LoVo (cell line): ENCODE measurements at regions not wholly inside any gene's neighbourhood (a gene's known extent, or its start where the extent isn't known, plus 50 kb on each side); places are given as distances from the start of the nearest gene placed in this dataset.
A peak's percentile ranks its signal among the peaks of the same experiment; 100 is the strongest.
"Not testable (repeated sequence)": the region's sequence is repeated elsewhere in the genome, so short reads cannot be mapped to it uniquely, and the experiment has no call there.

Source experiments
- DNase-seq: peaks from one replicate; pipeline ENCODE4 v3.0.0-alpha.2; 2016; ENCODE audit warnings: low spot score

DNA sequence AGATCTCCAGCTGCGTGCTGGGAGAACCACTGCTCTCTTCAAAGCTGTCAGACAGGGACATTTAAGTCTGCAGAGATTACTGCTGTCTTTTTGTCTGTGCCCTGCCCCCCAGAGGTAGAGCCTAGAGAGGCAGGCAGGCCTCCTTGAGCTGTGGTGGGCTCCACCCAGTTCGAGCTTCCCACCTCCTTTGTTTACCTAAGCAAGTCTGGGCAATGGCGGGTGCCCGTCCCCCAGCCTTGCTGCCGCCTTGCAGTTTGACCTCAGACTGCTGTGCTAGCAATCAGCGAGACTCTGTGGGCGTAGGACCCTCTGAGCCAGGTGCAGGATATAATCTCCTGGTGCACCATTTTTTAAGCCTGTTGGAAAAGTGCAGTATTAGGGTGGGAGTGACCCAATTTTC is 128.6 kb downstream of the ACTR3 start:
- not testable (repeated sequence) for DNase-seq

DNA sequence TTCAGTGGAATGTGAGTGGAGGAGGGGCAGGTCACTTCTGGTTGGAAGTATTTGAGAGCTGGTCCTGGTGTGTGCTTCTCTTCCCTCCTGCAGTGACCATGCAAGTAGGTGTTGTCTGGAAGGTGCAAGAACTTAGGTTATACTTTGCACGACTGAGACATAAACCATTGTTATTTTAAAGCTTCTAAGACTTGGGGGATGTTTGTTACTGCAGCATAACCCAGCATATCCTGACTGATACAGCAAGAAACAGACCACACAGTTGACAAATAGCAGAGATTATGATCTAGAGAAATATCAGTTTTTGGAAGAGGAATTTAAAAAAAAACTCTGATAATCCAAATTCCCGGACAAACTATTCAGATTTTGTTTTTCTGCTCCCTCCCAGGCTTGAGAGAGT is 130.8 kb downstream of the ACTR3 start:
- no peak for DNase-seq

DNA sequence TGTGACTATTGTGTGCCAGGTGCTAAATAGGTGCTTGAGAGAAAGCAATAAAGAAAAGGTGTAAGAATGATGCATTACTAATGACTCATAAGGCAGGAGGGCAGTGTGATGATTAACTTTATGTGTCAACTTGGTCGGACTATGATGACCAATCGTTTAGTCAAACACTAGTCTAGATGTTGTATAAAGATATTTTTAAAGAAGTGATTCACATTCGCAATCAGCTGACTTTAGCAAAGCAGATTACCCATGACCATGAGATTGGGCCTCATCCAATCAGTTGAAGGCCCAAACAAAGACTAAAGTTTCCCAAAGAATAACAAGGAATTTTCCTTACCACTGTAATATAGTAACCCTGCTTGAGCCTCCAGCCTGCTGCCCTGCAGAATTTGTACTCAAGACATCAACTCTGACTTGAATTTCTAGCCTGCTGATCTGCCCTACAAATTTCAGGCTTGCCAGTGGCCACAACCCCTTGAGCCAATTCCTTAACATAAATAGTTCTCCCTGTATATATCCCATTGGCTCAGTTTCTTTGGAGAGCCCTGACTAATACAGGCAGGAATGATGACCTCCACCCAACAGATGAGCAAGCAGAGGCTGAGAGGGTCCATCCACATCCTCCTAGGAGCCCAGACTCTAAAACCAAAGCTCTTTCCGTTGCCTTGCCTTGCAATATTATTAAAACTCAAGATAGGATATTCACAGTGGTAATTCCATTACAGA is 132.6 kb downstream of the ACTR3 start:
- peak; percentile 57 for DNase-seq

DNA sequence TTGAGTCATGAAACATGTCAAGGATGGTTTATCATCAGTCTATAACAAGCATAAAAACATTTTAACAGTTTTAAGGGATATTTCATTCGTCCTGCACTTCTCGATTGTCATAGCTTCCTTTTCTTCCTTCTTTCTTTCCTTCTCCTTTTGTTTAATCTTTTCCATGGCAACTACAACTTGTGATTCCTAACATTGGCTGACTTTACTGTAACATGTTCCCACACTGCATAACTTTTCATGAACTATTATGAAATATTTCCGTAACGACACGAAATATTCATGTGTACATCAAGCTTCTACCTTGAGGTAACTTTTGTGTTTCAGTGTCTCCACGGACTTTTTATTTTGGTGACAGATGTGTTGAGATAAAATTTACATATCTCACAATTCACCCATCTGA is 134.4 kb downstream of the ACTR3 start:
- no peak for DNase-seq

DNA sequence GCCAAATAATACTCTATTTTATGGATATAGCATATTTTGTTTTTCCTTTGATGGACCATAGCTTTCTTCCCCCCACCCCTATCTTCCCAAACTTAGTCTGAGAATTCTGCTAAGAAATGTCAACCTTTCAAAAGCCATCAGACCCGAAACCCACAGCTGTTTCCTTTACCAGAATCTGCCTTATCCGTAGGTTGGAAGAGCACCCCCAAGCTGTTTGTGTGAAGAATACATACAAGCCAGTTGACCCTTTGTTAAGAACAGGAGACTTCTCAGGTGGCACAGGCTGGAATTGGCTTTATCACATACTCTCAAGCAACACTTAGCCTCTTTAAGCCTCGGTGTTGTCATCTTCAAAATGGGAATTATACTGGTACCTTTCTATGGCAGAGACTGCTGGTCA is 135.1 kb downstream of the ACTR3 start:
- no peak for DNase-seq

DNA sequence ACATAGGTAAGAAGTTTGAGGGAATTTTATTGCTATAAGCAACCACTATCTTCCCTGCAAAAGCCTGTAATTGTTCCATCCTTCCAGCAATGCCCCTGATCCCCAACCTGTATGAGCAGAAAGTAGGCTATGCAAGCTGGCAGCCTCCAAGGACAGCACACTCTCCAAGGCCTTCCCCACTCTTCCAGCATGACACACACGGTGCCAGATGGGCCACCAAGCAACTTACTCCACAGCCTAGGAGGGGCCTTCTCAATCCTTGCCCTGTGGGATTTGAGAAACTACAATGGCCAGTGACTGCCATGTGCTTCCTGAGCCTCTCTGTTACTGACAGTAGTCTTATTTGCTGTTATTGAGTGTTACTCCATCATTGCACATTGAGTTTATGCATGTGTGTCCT is 137.5 kb downstream of the ACTR3 start:
- DNase-seq, result no peak

DNA sequence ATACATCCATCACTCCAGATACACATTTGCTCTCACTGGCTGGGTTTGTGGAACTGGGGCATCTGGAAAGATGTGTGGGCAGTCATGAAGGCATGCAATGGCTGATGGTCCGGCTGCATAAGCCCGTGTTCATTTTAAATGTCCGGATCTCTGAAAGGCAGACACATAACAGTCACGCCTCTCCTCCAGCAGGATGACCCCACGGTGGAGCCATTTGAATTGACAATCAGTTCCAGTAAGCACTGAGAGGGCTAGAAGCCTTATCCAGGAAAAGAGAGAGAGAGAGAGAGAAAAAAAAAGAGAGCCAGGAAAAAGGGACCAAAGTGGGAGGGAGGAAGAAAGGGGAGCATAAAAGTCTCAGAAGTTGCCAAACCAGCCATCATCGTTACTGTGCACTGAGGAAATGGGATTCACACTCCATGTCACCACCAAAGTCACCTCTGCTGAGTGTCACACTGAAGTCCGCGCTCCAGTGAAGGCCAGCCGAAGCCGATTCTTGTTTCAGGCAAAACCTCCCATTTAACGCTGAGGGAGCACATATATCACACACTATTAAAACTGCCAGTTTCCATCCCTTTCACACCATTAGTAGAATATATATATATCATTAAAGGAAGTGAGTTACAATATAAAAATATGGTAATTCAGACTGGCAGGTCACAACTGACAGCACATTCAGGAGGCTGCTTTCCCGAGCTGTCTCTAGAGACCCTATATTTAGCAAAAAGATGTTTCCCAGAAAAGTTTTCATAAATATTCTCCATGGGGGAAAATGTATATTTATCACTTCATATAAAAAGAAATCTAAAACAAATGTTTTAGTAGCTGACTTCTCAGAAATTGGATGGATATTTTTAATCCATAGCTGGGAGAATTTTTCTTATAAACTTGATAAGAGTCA is 142.0 kb downstream of the ACTR3 start:
- no peak for DNase-seq

DNA sequence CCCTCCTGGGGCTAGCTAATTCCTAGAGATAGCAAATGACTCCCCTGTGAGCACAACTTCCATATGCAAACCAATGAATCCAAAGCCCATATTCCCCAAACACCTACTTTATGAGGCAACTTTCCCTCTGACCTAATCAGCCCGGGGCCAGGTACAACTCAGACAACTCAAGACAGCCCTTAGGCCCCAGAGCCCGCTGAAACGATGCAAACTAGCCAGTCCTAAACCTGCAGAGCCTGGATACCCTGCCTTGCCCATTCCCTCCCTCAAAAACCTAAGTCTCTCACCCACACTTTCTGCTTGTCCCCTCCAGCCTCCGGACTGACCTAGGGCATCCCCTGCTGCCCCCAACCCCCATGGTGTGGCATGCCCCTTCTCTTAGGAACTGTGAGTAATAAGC is 142.8 kb downstream of the ACTR3 start:
- no peak for DNase-seq

DNA sequence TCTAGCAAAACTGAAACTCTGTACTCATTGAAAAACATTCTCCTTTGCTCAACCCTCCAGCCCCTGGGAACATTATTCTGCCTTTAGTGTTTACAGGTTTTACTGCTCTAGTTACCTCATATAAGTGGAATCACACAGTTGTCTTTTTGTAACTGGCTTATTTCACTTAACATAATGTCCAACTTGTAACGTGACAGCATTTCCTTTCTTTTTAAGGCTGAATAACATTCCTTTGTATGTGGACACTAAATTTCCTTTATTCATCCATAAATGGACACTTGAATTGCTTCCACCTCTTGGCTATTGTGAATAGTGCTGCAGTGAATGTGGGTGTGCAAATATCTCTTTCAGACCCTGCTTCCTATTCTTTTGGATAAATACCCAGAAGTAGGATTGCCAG is 144.9 kb downstream of the ACTR3 start:
- DNase-seq, result no peak

DNA sequence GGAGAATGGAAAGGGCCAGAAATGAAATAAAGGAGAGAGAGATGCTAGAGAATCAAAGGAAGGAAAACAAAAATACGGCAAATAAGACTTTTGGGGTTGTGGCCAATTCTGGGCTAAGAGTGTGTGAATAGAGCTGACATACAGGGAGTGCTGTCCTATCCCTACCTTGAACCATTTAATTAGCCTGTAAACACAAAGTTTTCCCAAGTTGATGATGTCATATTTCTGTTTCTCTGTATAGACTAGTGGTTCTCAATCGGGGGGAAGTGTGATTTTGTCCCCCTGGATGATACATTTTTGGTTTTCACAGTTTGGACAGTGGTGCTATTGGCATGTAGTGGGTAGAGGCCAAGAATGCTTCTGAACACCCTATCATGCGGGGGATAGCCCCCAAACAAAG is 148.8 kb downstream of the ACTR3 start:
- DNase-seq, result no peak

DNA sequence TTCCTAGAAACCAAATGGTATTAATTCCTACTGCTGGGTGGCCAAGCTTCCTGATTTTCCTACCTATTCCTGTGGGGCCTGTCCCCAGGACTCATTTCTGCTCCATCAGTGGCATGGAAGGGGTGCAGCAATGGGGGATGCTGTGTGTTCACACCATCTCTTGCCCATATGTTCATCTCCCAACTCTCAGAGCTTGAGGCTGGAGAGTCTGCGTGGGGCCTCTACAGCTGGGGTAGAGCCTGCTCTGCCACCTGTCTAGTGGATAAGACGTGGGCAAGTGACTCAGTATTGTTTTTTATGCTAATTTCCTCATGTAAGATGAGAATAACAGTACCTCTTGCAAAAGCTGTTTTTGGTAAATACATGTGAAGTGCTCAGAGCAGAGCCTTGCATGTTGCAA is 149.8 kb downstream of the ACTR3 start:
- no peak for DNase-seq

DNA sequence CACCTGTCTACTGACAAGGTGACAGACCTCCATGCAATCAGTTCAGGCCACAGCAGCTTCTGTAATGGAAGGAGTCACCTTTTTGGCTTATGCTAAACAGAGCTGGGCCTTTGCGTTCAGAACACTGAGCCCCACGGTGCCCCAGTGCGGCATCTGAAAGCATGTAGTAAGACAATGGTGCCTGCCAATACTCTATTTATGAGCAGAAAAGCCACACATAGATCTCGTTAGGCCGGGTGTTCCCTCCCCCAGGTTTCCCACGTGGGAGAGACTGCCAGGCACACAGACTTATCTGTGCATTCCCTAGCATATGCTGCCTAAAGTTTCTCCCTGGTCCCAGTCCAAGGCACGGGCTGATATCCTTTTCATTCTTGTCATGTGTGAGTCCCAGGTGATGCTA is 150.9 kb downstream of the ACTR3 start:
- no peak for DNase-seq

DNA sequence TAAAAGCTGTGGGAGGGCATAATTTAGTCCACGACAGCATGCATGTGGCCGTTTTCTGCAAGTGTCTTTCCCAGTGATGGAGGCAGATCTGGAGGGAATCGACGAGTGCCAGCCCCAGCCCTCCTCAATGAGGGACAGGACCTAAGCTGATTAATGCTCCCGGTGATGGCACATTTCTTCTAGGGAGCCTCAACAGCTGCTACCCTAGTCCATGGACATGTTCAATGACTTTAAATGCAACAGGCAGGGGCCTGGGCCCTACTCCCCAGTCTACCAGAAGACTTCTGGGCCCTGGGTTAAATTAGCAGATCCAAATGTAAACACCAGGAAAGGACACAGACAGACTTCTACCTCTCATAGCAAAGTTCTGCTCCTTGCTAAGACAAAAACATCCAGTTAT is 155.1 kb downstream of the ACTR3 start:
- DNase-seq, result no peak

DNA sequence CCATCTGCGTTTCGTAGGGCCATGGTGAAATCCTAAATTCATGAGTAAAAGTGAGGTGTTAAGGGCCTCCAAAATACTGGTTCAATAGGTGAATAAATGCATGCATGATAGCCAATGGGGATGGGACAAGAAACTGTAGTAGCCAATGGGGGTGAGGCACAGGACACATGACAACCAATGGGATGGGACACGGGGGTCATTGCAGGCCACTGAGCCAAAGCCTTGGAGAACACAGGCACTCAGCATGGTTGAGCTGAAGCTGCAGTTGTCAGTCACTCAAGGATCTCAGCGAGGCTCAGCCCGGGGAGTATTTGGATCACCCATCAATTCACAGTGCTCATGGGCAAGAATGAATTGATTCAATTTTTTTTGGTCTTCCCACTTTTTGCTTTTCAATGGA is 156.5 kb downstream of the ACTR3 start:
- no peak for DNase-seq

DNA sequence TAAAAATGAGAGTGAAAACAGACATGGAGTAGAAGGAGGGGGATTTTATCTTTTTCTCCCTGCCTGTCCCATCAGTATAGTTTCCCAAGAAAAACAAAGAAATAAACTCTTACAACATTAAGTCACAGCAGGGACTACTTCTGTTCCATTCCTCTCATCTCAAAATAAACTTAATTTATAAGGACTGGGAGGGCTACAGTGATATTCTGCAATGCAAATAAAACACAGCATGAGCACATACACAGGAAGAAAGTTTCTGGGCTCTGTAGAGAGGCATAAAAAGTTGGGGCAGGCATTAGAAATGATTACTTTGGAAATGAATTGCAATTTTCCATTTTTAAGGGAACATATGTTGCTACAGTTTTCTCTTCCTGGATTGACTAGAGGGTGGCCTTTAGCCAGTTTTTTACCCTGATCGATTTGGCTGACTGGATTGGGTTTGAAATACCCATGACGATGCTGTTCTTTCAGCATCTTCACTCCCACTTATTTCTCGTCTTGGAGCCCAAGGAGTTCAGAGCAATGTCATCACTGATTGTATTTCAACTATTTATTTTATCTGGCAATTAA is 157.1 kb downstream of the ACTR3 start:
- DNase-seq, result no peak

DNA sequence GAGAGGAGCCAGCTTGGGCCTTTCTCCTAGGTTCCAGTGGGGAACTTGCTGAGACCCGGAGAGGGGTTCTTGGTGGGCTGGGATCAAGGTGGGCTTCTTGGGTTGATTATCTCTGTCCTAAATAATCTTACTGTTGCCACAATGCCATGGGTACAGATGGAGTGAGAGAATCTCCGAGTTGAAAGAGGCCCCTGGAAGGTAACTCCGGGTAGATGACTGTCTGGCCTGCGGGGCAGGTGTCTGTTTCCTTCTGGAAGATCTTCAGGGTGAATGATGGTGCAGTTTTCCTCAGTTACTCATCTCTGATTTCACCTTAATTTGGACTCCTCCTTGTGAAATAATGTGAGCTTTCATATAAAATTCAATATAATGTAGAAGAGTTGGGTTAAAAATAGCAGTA is 159.4 kb downstream of the ACTR3 start:
- no peak for DNase-seq

DNA sequence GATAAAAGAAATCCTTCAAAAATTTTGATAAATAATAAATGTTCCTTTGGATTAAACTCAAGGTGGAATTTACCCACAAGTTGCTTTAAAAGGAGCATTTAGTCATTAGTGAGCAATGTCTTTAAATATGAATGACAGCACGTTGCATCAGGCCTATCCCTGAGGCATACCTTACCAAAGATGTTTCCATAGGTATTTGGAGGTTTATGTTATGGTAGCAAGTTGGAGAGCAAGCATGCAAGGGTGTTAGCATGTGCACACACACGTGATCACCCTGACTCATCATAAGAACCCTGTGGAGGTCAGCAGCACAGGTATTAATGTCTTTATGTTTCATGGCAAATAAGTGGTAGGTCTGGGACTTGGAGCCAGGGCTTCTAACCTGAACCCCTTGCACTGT is 159.9 kb downstream of the ACTR3 start:
- DNase-seq, result no peak

DNA sequence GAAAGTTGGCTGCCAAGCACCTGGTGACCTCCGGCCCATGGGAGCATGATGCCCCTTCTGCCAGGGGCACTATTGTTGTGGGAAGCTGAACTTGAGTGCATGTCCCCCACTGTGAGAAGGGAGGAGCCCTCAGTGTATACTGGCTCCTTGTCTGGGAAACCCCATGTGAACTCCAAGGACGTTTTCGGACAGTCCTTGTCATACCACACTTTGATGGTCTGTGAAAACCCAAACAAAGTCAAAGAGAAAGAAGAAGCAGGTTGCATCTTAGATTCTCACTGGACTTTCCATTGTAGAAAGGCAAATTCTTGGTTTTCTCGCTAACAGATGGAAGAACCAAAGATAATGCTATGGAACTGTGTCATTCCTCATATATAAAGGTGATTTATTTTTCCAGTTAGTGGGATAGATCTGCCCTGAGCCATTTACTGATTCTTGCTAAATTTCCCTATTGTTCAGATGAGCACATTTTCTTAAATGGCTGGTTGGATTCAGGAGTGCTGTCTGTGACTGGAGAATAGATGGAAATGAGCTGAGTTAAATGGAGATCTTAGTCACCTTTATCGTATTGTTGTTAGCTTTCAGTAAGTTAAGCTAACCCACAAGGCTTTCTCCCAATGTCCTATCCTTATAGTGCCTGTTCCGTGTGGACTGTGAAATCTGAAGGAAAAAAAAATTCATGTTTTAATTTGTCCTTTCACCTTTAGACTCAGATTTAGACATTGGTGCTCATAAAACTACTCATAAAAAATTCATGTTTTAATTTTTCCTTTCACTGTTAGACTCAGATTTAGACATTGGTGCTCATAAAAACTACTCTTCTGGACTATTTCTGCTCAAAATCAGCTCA is 166.6 kb downstream of the ACTR3 start:
- DNase-seq, result no peak

DNA sequence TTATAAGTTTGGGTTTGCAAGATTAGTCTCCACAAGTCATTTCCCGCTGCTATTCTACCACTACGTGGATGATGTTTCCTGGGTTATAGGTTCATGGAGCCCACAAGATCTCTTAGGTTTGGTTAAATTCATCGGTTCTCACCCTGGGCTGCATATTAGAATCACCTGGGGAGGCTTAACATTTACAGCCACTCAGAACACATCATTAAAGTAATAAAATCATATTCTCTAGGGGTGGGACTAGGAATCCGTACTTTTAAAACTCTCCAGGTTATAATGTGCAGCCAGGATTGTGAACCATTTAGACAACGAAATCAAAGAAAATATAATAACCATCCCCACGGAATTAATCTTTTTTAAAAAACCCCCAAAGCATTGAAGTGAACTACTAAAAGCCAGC is 167.7 kb downstream of the ACTR3 start:
- DNase-seq, result no peak

DNA sequence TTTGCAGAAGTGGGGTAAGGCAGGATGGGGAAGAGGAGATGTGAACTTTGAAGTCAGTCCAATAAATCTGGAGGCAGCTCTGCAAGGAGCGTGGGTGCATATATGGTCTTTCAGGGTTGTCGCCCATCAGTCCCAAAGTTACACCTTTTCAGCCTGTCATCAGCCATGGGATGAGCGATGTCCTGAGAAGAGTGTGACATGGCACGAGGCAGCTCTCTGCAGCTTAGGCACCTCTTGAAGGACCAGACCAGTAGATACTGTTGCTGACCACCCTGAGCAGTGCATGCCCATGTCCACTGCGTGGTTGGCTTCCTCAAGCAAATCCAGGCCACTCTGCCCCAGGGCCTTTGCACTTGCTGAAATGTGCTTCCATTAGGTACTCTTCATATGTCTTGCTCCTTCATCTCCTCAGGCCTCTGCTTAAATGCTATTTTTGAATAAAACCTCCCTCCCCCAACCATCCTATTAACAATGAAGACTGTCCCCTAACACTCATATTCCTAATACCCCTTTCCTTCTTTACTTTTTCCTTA is 171.7 kb downstream of the ACTR3 start:
- no peak for DNase-seq

DNA sequence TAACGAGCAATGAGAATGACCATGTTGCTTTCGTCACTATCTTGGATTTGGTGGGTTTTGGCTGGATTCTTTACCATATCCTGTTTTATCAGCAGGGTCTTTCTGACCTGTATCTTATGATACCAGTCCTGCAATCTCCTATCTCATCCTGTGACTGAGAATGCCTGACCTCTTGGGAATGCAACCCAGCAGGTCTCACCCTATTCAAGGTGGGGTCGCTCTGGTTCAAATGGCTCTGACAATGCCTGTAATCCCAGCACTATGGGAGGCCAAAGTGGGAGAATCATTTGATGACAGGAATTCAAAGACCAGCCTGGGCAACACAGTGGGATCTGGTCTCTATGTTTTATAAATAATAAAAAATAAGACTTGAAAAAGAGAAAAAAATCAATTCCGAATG is 173.5 kb downstream of the ACTR3 start:
- DNase-seq, result no peak

DNA sequence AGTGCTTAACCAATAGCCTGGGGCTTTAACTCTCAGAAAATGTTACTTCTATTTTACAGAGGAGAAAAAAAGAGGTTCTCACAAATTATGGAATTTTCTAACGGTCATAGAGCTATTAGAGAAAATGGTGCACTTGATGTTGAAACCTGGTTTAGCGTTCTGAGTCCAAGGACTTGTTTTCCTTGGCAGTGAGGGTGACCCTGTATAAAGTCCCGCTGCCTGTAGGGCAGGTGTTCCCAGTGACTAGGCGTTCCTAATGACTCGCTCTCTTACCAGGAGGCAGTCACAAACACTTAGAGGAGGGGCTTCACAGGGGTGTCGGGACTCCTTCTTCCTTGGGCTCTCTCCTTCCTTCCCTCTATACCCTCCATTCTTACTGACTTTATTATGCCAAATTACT is 175.8 kb downstream of the ACTR3 start:
- no peak for DNase-seq
